HG03097 (cell line): ENCODE measurements at regions not wholly inside any gene's neighbourhood (a gene's known extent, or its start where the extent isn't known, plus 50 kb on each side); places are given as distances from the start of the nearest gene placed in this dataset.

Source experiments
- ATAC-seq: cut with Tn5 transposase; IDR thresholded peaks from one replicate; pipeline ENCODE4 v1.9.1; 2021; ENCODE audit not compliant: unreplicated experiment, low FRiP score

- no peak for ATAC-seq
These were observed 1024.5 kb upstream of the ADGRL2 start for GRCh38 chr1:80776266-80776665.

GRCh38 chr1:80769208-80769750, 1031.5 kb upstream of the ADGRL2 start:
- no peak for ATAC-seq

- ATAC-seq, result no peak
These were observed 1033.0 kb upstream of the ADGRL2 start for GRCh38 chr1:80767711-80768110.

GRCh38 chr1:80759354-80759753, 1041.4 kb upstream of the ADGRL2 start:
- no peak for ATAC-seq

GRCh38 chr1:80755944-80756343, 1044.8 kb upstream of the ADGRL2 start:
- ATAC-seq, result no peak

- no peak for ATAC-seq
These were observed 1049.5 kb upstream of the ADGRL2 start for GRCh38 chr1:80751204-80751603.

GRCh38 chr1:80731241-80731894, 1069.4 kb upstream of the ADGRL2 start:
- ATAC-seq, result no peak

- no peak for ATAC-seq
These were observed 1078.1 kb upstream of the ADGRL2 start for GRCh38 chr1:80722611-80723010.

- ATAC-seq, result no peak
These were observed 1094.2 kb upstream of the ADGRL2 start for GRCh38 chr1:80706526-80706925.

- no peak for ATAC-seq
These were observed 1122.3 kb upstream of the ADGRL2 start for GRCh38 chr1:80678438-80678837.

GRCh38 chr1:80675454-80675853, 1125.3 kb upstream of the ADGRL2 start:
- ATAC-seq, result no peak

GRCh38 chr1:80673935-80674597, 1126.7 kb upstream of the ADGRL2 start:
- ATAC-seq, result no peak

- ATAC-seq, result no peak
These were observed 1132.4 kb upstream of the ADGRL2 start for GRCh38 chr1:80668372-80668771.

- no peak for ATAC-seq
These were observed 1134.7 kb upstream of the ADGRL2 start for GRCh38 chr1:80666073-80666472.

GRCh38 chr1:80659161-80659560, 1141.6 kb upstream of the ADGRL2 start:
- ATAC-seq, result no peak

GRCh38 chr1:80657707-80658106, 1143.0 kb upstream of the ADGRL2 start:
- no peak for ATAC-seq

- ATAC-seq, result no peak
These were observed 1143.6 kb upstream of the ADGRL2 start for GRCh38 chr1:80657044-80657643.

GRCh38 chr1:80656641-80657040, 1144.1 kb upstream of the ADGRL2 start:
- ATAC-seq, result no peak

- ATAC-seq, result peak; percentile 76
These were observed 1144.6 kb upstream of the ADGRL2 start for GRCh38 chr1:80656014-80656636.

GRCh38 chr1:80646053-80646452, 1154.7 kb upstream of the ADGRL2 start:
- ATAC-seq, result no peak

- no peak for ATAC-seq
These were observed 1155.1 kb upstream of the ADGRL2 start for GRCh38 chr1:80645621-80646020.
